ENCODE measurements at regions not wholly inside any gene's neighbourhood (a gene's known extent, or its start where the extent isn't known, plus 50 kb on each side); places are given as distances from the start of the nearest gene placed in this dataset.

- TF ChIP-seq, protein P1, sequence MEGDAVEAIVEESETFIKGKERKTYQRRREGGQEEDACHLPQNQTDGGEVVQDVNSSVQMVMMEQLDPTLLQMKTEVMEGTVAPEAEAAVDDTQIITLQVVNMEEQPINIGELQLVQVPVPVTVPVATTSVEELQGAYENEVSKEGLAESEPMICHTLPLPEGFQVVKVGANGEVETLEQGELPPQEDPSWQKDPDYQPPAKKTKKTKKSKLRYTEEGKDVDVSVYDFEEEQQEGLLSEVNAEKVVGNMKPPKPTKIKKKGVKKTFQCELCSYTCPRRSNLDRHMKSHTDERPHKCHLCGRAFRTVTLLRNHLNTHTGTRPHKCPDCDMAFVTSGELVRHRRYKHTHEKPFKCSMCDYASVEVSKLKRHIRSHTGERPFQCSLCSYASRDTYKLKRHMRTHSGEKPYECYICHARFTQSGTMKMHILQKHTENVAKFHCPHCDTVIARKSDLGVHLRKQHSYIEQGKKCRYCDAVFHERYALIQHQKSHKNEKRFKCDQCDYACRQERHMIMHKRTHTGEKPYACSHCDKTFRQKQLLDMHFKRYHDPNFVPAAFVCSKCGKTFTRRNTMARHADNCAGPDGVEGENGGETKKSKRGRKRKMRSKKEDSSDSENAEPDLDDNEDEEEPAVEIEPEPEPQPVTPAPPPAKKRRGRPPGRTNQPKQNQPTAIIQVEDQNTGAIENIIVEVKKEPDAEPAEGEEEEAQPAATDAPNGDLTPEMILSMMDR (IDR thresholded peaks at IDR 0.05; ENCODE audit: borderline replicate concordance, extremely low read depth, low read length, poor library complexity, severe bottlenecking): no peak
- TF ChIP-seq EZH2 (IDR thresholded peaks at IDR 0.05; ENCODE audit: borderline replicate concordance, low read depth, low read length, severe bottlenecking): no peak
These were observed 99.3 kb upstream of the GRIA3 start for GRCh38 chrX:123084797-123085196.

Data from DND-41 (cell line).